RWPE1 (cell line): ENCODE measurements at regions not wholly inside any gene's neighbourhood (a gene's known extent, or its start where the extent isn't known, plus 50 kb on each side); places are given as distances from the start of the nearest gene placed in this dataset.

Source experiments
- CTCF ChIA-PET: fragments of 350-600 bp; sonication (Branson Sonifier 250); formaldehyde crosslinking; extraction: SDS; loops from one replicate; lab custom pipeline; 2021; lab: Yijun Ruan, JAX
- POLR2A ChIA-PET: fragments of 400-600 bp; formaldehyde crosslinking; extraction: SDS; loops from one replicate; lab custom pipeline; 2020; ENCODE audit warnings: antibody characterized with exemption; ENCODE audit not compliant: low non-redundant PET; lab: Yijun Ruan, JAX
- DNase-seq: peaks from one replicate; pipeline ENCODE4 v3.0.0; 2012; ENCODE audit warnings: low spot score
- H3K27ac ChIP-seq: fragments of 450-650 bp; 2 replicates; pipeline ENCODE4 v1.5.1; 2017
- CTCF ChIP-seq: fragments of 450-650 bp; conservative IDR thresholded peaks from 2 replicates; pipeline ENCODE4 v1.5.1; 2017; ENCODE audit warnings: low read depth, mild to moderate bottlenecking

- no peak overlapping the region for H3K27ac ChIP-seq
- TF ChIP-seq CTCF = no peak
- ChIA-PET POLR2A (no interaction called here), CTCF (interaction anchor here (0.5 to 1.2 kb wide), 2 partner anchors 9 to 16 kb away, joined by 3 read pairs; no protein-coding TSS in a partner anchor)
- peak; percentile 68 for DNase-seq
Observed at GRCh38 chr14:87483271-87484260, 509.4 kb downstream of the GALC start.

- POLR2A ChIA-PET = no interaction called here
- TF ChIP-seq CTCF = no peak
- H3K27ac ChIP-seq = no peak overlapping the region
- CTCF ChIA-PET = no interaction called here
- no peak for DNase-seq
Observed at GRCh38 chr14:87468531-87468930, 524.5 kb downstream of the GALC start.

- ChIA-PET POLR2A (no interaction called here), CTCF (interaction anchor here (0.6 kb wide), 1 partner anchor 16 kb away, joined by 3 read pairs; no protein-coding TSS in a partner anchor)
- H3K27ac ChIP-seq = no peak overlapping the region
- no peak for TF ChIP-seq CTCF
- no peak for DNase-seq
Observed at GRCh38 chr14:87467578-87467977, 525.4 kb downstream of the GALC start.

- no peak for DNase-seq
- H3K27ac ChIP-seq = no peak overlapping the region
- TF ChIP-seq CTCF = no peak
- ChIA-PET POLR2A (no interaction called here), CTCF (no interaction called here)
Observed at GRCh38 chr14:87465770-87466169, 527.2 kb downstream of the GALC start.

- no peak for TF ChIP-seq CTCF
- no peak overlapping the region for H3K27ac ChIP-seq
- POLR2A ChIA-PET = no interaction called here
- DNase-seq = no peak
- CTCF ChIA-PET = interaction anchor here (0.7 kb wide), 1 partner anchor 1997 kb away, joined by 3 read pairs; no protein-coding TSS in a partner anchor
Observed at GRCh38 chr14:87461704-87462103, 531.3 kb downstream of the GALC start.

- no peak for TF ChIP-seq CTCF
- CTCF ChIA-PET = no interaction called here
- DNase-seq = no peak
- POLR2A ChIA-PET = no interaction called here
- H3K27ac ChIP-seq = no peak overlapping the region
Observed at GRCh38 chr14:87457720-87458119, 535.3 kb downstream of the GALC start.
